Nucleus accumbens (tissue), 56 donors: ENCODE measurements at regions not wholly inside any gene's neighbourhood (a gene's known extent, or its start where the extent isn't known, plus 50 kb on each side); places are given as distances from the start of the nearest gene placed in this dataset.

Experiments
- DNase-seq, 56 donors: peaks; one replicate each; lab custom pipeline; 2025; lab: John Stamatoyannopoulos, UW

DNA sequence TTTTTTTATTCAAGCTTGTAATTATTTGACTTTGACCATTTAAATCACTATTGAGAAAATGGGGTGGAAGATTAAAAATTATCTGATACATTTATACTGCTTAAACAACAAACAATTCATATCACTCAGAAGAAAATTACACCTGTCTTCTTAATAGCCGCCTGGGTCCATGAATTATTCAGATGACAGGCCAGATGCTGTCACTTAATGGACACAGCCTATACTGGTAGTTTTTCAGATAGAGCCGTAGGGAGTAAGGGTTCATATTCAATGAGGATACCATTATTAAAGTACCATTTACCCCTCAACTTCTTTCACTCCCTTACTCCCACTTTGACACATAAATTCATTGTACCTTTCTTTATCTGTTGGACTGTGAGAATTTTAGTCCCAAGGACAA is 1193.4 kb upstream of the MAP3K7 start:
- DNase-seq: no peak

DNA sequence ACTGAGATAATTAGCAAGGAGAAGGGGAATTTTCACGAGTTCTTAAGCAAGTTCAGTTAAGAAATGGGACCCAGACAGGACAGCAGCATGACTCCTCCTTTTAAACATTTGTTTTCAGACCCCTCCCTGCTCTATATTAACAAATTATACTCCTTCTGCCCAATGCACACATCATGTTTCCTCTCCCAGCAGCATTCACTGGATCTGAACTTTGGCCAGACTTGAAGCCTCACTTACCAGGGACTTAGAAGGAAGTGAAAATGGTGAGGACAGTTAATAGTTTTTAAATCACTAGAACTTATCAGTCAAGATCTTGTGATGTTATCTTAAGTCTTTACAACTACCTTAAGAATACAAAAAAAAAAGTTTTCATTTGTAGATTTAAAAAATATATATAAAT is 1174.7 kb upstream of the MAP3K7 start:
- DNase-seq: no peak

DNA sequence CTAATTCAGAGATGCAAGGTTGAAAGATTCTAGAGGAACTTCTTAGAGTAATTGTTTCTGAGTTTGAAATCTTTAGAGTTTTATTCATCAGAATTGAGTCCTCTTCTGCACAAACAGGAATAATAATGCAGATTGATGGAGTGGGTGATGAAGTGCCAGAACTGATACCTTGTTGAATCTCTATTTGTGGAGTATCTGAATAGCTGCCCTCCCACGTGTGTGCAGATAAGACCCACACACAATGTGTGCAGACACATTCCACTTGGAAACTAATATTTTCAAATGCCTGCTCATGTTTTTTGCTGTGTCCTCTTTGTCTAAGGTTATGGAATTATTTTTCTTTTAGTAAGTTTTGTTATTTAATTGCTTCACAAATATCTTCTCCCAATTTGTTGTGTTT is 1167.8 kb upstream of the MAP3K7 start:
- peak in 9 of 56 donors; percentile 6 to 46 (median 18) for DNase-seq

DNA sequence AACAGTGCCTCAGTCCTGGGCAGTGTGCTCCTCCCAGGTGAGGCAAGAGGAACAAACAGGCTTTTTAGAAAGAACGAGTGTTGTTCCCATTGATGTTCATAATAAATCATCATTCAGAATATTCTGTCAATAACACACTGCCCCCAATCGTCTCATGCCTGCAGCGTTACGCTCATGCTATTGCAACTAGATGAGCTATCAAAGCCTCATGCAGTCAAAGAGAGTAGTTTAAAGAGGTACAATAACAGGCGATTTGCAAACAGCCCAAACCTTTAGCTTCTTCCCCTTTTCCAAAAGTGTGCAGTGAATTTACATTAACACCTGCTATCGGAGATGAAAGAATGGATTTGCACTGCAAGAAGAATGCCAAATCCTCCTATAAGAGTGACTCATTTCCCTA is 1164.7 kb upstream of the MAP3K7 start:
- peak in 5 of 56 donors; percentile 0 to 19 (median 5) for DNase-seq

DNA sequence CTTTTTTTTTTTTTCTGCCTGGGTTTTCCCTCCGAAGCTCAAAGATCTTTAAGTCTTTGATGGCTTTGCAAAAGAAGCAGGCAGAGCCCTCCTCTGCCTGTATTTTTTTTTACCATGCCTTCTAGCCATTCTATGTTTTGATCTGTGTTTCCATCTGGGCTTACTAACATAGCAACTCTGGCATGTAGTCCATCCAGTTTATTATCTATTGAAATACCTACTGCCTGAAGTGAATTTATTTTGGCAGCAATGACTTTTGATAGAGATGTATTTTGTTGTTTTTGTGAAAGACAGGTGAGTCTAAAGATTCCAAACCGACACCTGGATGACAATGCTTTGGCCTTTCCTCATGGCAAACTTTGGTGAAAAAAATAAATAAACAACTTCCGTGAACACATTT is 1157.7 kb upstream of the MAP3K7 start:
- no peak for DNase-seq

DNA sequence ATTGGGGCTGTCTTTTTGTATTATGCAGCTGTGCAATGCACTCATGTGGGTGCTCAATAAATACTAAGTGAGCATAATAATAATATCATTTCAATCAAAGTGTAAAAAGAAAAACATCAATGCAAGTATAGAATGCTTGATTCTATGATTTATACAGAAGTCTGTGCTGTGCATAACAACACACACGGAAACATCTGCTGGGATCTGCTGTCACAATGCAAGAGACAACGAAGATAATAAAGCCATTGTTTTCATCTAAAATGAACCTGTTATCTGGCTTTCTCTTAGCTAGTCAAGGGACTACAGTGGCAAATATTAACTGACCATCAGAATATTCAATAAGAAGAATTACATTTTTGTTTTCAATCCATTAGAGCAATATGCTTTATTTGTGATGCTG is 1156.9 kb upstream of the MAP3K7 start:
- no peak for DNase-seq

DNA sequence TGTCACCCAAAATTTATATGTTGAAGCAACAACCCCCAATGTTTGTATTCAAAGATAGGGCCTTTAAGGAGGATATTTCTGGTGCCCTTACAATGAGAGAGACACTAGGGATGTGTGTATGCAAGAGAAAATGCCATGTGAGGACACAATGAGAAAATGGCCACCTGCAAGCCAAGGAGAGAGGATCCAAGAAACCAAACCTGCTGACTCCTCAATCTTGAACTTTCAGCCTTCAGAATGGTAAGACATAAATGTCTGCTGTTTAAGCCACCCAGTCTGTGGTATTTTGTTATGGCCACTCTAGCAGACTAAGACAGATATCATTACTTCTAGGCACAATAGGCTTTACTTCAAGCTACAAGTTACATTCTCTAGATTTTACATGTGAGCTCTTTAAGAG is 1145.1 kb upstream of the MAP3K7 start:
- no peak for DNase-seq

DNA sequence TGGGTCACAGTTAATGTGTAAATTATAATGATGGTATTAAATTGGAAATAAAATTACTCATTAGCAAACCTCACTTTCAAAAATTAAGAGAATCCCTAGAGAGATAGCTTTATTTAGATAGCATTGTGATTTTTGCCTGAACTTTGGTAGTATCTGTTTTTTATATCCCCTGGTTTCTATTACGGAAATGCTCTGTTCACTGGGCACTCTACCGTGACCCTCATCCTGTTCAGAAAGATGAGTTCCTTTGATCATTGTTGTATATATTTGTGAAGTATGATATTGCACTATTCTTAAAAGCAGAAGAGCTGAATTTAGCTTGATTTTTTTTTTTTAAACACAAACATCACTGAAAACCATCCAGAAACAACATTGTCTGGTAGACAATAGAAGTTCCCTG is 1143.8 kb upstream of the MAP3K7 start:
- no peak for DNase-seq

DNA sequence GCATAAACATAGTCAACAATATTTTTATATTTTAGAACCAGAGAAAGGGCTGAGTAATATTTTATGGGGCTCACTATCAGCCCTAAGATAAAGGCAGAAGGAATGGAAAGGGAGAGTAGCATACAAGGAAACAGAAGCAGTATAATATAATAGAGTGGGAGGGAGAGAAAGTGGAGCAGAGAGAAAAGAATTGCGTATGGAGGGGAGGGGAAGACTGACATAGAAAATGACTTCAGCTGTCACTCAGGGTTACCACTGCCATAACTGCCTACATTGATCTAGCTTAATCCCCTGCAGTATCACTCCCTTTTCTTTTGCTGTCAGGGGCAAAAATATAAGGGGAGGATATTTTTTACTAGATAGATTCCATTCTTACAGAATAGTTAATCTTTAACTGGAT is 1133.5 kb upstream of the MAP3K7 start:
- no peak for DNase-seq

DNA sequence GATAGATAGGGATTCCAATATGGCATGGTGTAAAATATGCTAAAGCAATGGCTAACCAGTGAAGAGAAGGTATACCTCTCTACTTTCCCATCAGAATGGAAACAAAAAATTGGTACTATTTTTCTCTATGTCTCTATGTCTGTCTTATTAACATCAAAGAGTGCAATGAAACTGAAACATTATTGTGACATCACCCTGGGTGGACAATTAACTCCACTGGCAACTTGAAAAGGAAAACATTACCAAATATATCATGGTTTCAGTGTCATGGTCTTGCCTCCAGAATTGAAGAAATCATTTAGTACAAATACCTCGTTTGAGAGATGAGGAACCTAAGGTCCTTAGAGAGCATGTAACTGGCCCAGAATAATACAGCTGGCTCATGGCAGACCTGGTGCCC is 1132.5 kb upstream of the MAP3K7 start:
- no peak for DNase-seq

DNA sequence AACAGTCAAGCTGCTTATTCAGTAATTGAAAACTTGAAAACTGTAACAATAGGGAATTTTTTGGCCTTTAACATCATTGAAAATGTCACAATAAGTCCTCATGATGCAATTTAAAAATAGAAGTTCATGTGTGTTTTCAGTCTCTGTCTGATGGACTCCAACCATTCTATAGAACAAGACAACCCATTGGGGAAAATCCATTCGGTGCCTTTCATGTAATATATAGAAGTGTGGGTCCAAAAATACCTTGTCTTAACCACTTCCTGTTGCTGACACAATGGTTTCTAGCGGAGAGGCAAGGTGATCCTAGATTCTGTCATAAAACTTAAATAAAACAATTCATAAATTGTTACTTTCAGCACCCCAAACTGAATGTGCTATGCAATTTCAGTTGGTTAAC is 1131.3 kb upstream of the MAP3K7 start:
- DNase-seq: no peak

DNA sequence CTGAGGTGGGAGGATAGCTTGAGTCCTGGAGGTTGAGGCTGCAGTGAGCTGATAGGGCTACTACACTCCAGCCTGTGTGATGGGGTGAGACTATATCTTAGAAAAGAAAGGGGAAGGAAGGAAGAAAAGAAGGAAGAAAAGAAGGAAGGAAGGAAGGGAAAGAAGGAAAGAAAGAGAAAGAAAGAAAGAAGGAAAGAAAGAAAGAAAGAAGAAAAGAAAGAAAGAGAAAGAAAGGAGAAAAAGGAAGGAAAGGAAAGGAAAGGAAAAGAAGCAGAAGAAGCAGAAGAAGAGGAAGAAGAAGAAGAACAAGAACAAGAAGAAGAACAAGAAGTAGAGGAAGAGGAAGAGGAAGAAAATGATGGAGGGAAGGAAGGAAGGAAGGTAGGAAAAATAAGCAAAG is 1130.2 kb upstream of the MAP3K7 start:
- DNase-seq: no peak

DNA sequence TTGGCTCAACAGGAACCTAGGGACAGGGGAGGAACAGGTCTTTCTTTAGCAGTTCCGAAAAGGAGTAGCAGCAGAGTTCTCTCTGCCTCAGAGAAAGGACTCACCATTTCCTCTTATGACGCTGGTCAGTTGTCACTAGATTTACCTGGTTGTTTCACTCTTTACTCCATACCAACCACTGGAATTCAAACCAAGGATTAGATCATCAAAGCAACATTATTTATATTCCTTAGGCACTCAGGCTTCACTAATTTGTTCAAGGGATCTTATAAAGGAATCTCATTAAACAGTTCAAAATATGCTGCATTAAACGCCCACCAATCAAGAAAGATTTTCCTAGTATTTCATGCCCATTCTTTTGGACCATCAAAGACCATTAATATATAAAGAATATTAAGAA is 1129.5 kb upstream of the MAP3K7 start:
- no peak for DNase-seq

DNA sequence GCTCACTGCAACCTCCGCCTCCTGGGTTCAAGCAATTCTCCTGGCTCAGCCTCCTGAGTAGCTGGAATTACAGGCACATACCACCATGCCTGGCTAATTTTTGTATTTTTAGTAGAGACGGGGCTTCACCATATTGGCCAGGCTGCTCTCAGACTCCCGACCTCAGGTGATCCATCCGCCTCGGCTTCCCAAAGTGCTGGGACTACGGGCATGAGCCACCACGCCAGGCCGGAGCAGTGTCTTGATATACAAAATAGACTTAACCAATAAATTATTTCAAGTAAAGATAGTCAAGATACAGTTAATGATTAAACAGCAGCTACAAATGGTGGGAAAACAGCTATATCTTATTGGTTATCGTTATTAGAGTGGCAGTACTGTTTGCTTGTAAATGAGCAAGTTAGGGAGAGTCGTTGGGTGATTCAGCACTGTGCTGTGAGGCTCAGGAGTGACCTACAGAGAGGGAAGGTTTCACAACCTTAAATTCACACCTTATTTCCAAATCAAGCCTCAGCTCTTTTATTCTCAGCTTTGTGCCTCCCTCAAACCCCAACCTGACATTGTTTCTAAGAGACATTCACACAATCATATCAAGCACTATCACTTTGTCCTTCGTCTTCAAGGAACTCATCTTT is 1128.4 kb upstream of the MAP3K7 start:
- DNase-seq: no peak

DNA sequence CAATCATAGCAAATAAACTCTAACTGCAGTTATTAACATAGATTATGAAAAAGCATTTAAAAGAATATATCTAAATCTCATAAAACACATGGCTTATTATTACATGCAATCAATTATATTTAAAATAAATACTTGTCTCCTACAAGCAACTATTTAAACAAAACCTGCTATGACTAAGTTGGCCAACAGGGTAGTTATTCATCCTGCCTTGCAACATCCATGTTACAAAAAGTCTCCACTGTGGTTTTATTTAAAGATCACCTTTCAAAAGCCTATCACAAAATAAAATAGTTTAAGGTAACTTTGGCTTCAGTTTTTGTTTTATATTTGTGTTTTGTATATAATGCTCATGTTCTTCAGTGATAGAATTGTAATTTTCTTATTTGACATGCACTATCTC is 1127.0 kb upstream of the MAP3K7 start:
- no peak for DNase-seq

DNA sequence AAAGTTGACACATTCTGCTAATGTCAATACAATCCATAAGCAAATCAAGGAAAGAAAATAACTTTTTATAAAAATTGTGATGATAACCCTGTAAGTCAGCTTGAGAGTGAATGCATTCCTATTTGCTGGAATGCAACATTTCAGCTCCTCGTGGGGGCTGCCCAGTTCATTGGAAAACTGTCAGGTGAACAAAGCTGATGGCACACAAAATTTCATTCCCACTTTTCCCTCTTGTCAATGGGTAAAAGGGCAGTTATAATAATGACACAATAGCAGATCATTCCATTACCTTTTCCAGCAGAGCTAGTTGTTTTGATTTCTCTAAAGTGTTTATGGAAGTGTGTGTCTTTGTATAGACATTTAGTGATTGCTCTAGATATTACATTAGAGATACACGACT is 1124.6 kb upstream of the MAP3K7 start:
- DNase-seq: no peak

DNA sequence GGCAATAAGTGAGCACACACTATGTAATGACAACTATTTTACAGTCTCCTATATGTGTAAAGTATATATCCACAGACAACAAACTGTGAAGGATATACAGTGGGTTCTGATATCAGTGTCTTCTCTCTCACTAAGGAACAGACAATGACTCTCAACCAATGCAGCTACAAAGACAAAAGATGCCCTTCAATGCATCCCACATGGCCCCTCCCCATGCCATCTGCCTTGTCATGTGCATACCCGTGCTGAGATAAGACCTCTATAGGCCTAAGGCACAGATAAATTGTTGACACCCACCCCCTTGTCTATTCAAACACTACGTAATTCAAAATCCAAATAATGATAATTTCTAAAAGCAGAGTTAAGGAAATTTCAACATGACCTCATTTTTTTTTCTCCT is 1123.5 kb upstream of the MAP3K7 start:
- DNase-seq: peak in 6 of 56 donors; percentile 0 to 9 (median 2)

DNA sequence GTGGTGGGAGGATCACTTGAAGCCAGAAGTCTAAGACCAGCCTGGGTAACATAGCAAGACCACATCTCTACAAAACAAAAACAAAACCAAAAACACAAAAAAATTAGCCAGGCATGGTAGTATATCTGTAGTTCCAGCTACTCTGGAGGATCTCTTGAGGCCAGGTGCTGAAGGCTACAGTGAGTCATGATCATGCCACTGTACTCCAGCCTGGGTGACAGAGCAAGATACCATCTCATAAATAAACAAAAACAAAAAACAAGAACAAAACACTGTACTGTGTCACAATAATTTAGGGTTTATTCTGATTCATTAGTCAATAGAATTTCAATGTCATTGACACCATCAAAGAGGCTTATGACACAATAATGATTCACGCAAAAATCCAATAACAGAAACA is 1121.7 kb upstream of the MAP3K7 start:
- peak in 1 of 56 donors; percentile 9 for DNase-seq

DNA sequence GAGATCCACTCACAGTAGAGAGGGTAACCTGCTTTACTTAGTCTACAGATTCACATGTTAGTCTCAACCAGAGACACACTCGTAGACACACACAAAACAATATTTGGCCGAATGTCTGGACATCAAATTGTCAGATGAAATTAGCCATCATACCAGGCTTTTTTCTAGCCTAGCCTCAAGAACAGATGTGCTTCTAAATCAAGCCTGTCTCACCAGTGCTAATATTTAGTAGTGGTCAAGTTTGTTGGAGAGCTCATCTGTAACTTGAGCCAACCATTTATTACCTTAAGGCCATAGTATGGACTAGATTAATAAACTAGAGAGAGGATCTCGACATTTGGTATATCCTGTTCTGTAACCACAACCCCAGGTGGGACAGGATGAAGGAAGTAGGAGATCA is 1118.8 kb upstream of the MAP3K7 start:
- DNase-seq: no peak

DNA sequence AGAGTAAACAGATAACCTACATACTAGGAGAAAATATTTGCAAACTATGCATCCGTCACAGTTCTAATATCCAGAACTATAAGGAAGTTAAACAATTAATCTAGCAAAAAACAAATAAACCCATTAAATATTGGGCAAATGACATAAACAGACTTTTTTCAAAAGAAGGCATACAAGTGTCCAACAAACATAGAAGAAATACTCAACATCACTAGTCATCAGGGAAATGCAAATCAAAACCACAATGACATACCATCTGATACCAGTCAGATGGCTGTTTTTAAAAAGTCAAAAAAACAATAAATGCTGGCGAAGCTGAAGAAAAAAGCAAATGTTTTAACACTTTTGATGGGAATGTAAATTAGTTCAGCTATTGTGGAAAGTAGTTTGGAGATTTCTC is 1117.7 kb upstream of the MAP3K7 start:
- no peak for DNase-seq

DNA sequence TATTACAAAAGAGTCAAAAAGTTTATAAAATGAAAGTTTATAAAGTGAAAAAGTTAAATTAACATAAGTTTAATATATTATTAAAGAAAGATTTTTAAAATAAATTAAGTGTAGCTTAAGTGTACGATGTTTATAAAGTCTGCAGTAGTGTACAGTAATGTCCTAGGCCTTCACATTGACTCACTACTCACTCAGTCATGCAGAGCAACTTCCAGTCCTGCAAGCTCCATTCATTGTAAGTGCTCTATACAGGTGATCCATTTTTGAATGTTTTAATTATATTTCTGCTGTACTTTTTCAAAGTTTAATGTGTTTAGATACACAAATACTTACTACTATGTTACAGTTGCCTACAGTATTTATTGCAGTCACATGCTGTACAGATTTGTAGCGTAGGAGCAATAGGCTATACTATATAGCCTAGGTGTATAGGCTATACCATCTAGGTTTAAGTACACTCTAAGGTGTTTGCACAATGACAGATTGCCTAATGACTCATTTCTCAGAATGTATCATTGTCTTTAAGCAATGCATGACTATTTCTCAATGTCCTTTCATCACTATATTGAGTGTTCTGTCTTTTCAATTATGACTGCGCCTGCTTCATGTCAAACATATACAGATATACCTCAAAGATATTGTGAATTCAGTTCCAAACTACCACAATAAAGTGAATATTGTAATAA is 1110.3 kb upstream of the MAP3K7 start:
- no peak for DNase-seq

DNA sequence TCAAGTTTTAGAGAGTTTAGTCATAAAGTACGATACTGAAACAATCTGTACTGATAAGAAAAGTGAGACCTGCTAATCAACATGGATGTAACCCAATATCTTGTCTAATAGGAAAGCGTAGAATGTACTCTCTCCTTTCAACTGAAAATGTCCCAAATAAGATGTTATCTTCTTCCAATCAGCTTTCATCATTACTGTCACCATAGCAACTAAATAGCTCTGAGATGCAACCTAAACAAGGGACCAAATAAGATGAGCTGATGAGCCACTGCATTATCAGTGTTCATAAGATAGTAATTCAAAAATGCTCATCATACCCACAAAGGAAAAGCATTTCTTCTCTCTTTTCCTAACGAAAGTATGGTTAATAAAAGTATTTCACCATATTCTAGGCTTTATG is 1108.3 kb upstream of the MAP3K7 start:
- no peak for DNase-seq
